B cell (primary cell): ENCODE measurements at regions not wholly inside any gene's neighbourhood (a gene's known extent, or its start where the extent isn't known, plus 50 kb on each side); places are given as distances from the start of the nearest gene placed in this dataset.

Source experiments
- CTCF ChIP-seq: fragments of 200-600 bp; IDR thresholded peaks from one replicate; pipeline ENCODE4 v1.8.0; 2022; ENCODE audit warnings: antibody characterized with exemption, mild to moderate bottlenecking
- EZH2 ChIP-seq: IDR thresholded peaks from 2 replicates; pipeline ENCODE4 v1.6.1; 2012; ENCODE audit warnings: borderline replicate concordance, low read depth, mild to moderate bottlenecking, moderate library complexity, low read length; ENCODE audit not compliant: insufficient read depth, poor library complexity, severe bottlenecking

GRCh38 chr5:174810796-174811195 lies 86.4 kb downstream of the MSX2 start:
- TF ChIP-seq CTCF: no peak
- no peak for TF ChIP-seq EZH2
